GM13977 (cell line): ENCODE measurements at regions not wholly inside any gene's neighbourhood (a gene's known extent, or its start where the extent isn't known, plus 50 kb on each side); places are given as distances from the start of the nearest gene placed in this dataset.

Experiments used
- DNase-seq: peaks from one replicate; pipeline ENCODE4 v3.0.0; 2012; ENCODE audit warnings: low spot score
- in situ Hi-C: fragments of 300-500 bp; cut with MboI; formaldehyde crosslinking; loops from one replicate; pipeline ENCODE4 v1.12.0; 2022; ENCODE audit warnings: low sequenced_read_pairs, low pct_unique_long_range_greater_than_20kb, mixed read lengths, inconsistent platforms; ENCODE audit not compliant: unreplicated experiment
- TF ChIP-seq, protein P1 (sequence below): IDR thresholded peaks from 2 replicates; pipeline ENCODE4 v1.5.1; 2012; ENCODE audit warnings: mild to moderate bottlenecking, control low read depth; ENCODE audit not compliant: insufficient read depth; ENCODE audit errors: extremely low read depth, missing control alignments

DNA sequence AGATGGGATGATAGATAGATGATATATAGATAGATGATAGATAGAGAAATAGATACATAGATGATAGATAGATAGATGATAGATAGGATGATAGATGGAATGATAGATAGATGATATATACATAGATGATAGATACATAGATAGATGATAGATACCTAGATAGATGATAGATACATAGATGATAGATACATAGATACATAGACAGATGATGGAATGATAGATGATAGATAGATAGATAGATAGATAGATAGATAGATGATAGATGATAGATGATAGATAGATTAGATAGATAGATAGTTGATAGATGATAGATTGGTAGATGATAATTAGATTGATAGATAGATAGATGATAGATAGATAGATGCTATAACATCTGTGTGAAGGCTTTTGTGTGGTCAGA is 201.7 kb upstream of the RAB4A start:
- TF ChIP-seq, protein P1, sequence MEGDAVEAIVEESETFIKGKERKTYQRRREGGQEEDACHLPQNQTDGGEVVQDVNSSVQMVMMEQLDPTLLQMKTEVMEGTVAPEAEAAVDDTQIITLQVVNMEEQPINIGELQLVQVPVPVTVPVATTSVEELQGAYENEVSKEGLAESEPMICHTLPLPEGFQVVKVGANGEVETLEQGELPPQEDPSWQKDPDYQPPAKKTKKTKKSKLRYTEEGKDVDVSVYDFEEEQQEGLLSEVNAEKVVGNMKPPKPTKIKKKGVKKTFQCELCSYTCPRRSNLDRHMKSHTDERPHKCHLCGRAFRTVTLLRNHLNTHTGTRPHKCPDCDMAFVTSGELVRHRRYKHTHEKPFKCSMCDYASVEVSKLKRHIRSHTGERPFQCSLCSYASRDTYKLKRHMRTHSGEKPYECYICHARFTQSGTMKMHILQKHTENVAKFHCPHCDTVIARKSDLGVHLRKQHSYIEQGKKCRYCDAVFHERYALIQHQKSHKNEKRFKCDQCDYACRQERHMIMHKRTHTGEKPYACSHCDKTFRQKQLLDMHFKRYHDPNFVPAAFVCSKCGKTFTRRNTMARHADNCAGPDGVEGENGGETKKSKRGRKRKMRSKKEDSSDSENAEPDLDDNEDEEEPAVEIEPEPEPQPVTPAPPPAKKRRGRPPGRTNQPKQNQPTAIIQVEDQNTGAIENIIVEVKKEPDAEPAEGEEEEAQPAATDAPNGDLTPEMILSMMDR, result no peak
- DNase-seq, result no peak
- in situ Hi-C loops, result no loop called here

GRCh38 chr1:229070168-229070567 is 200.7 kb upstream of the RAB4A start:
- in situ Hi-C loops, result no loop called here
- TF ChIP-seq, protein P1, result no peak
- DNase-seq, result no peak

DNA sequence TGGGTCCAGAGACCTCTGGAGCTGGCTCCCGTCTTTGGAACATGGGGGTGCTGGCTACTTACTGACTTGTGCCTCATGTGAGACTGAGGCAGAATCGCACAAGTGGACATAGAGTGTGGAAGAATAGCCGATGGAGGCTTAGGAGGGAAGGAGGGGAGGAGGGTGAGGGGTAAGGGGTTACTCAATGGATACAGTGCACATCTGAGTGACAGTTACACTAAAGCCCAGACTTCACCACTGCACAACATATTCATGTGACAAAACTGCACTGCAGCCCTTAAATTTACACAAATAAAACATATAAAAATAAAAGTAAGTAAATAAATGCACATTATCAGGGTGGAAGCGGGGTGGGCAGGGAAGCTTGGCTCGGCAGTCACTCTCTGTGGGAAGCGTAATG is 197.7 kb upstream of the RAB4A start:
- in situ Hi-C loops, result no loop called here
- TF ChIP-seq, protein P1, result no peak
- DNase-seq, result no peak

- no peak for DNase-seq
Observed at GRCh38 chr1:229075217-229075616, 195.7 kb upstream of the RAB4A start.

GRCh38 chr1:229075716-229076115 is 195.2 kb upstream of the RAB4A start:
- TF ChIP-seq, protein P1, result no peak
- no peak for DNase-seq
- in situ Hi-C loops, result no loop called here

More at GRCh38 chr1:229075217-229075616, 195.7 kb upstream of the RAB4A start:
- in situ Hi-C loops, result no loop called here
- TF ChIP-seq, protein P1, result no peak

DNA sequence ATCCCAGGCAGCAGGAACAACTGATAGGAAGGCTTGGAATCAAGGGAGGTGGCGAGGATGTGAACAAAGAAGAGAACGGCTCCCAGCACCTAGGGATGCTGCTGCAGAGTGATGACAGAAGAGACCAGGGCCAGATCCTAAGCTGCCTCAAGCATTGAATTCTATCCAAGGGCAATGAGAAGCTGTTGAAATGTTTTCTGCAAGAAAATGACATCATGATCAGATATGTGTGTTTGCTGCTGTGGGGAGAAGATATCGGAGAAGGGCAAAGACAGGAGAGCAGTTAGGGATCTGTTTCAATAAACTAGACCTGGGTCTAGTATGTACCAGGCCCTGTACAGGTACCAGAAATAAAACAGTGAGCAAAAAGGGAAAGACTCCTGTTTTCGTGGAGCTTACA is 194.7 kb upstream of the RAB4A start:
- in situ Hi-C loops, result no loop called here
- no peak for DNase-seq
- TF ChIP-seq, protein P1, result no peak
